Liver (tissue), 7 donors: ENCODE measurements at regions not wholly inside any gene's neighbourhood (a gene's known extent, or its start where the extent isn't known, plus 50 kb on each side); places are given as distances from the start of the nearest gene placed in this dataset.

ENCODE experiments used
- DNase-seq: peaks from one replicate; pipeline ENCODE4 v3.0.0-alpha.2; 2017; ENCODE audit warnings: low spot score
- H3K27ac ChIP-seq, 2 donors: one replicate each; pipeline ENCODE4 v1.7.0; 2013; ENCODE audit warnings: inconsistent platforms in 2 of 2, low read length in 2 of 2, control low read depth in 1 of 2, low read depth in 1 of 2, mild to moderate bottlenecking in 1 of 2
- H3K27me3 ChIP-seq, 4 donors: one replicate each; pipeline versions ENCODE4 v1.6.1 to v1.7.0; 2013; ENCODE audit warnings: low read length in 3 of 4, inconsistent platforms in 1 of 4, mild to moderate bottlenecking in 1 of 4, moderate library complexity in 1 of 4; ENCODE audit not compliant: control insufficient read depth in 4 of 4, insufficient read depth in 4 of 4
- H3K36me3 ChIP-seq, 4 donors: one replicate each; pipeline versions ENCODE4 v1.6.1 to v1.7.0; 2013; ENCODE audit warnings: low read length in 3 of 4, mild to moderate bottlenecking in 3 of 4, low read depth in 1 of 4, moderate library complexity in 1 of 4; ENCODE audit not compliant: control insufficient read depth in 4 of 4, insufficient read depth in 3 of 4
- H3K4me1 ChIP-seq, 4 donors: one replicate each; pipeline versions ENCODE4 v1.6.1 to v1.7.0; 2013; ENCODE audit warnings: low read length in 3 of 4, mild to moderate bottlenecking in 3 of 4, moderate library complexity in 1 of 4; ENCODE audit not compliant: control insufficient read depth in 4 of 4, insufficient read depth in 4 of 4
- H3K4me3 ChIP-seq, 3 donors: one replicate each; pipeline versions ENCODE4 v1.6.1 to v1.7.0; 2013; ENCODE audit warnings: low read length in 3 of 3, control low read depth in 1 of 3, low read depth in 1 of 3, mild to moderate bottlenecking in 1 of 3
- H3K9ac ChIP-seq, 2 donors: one replicate each; pipeline ENCODE4 v1.7.0; 2013; ENCODE audit warnings: low read length in 2 of 2, mild to moderate bottlenecking in 2 of 2, moderate library complexity in 2 of 2, control low read depth in 1 of 2, low read depth in 1 of 2
- H3K9me3 ChIP-seq, 4 donors: one replicate each; pipeline versions ENCODE4 v1.6.1 to v1.7.0; 2013; ENCODE audit warnings: low read length in 3 of 4; ENCODE audit not compliant: control insufficient read depth in 4 of 4
- FOXA1 ChIP-seq: IDR thresholded peaks from 2 replicates; pipeline ENCODE4 v1.6.1; 2016; ENCODE audit warnings: antibody characterized with exemption
- FOXA2 ChIP-seq: IDR thresholded peaks from 2 replicates; pipeline ENCODE4 v1.6.1; 2016; ENCODE audit warnings: antibody characterized with exemption
- GABPA ChIP-seq, 2 donors: IDR thresholded peaks in 1 of 2; conservative IDR thresholded peaks in 1 of 2; 2 replicates each; pipeline ENCODE4 v1.6.1; 2016; ENCODE audit warnings: antibody characterized with exemption in 2 of 2, mild to moderate bottlenecking in 1 of 2, moderate library complexity in 1 of 2
- HNF4A ChIP-seq, 2 donors: conservative IDR thresholded peaks; 2 replicates each; pipeline ENCODE4 v1.6.1; 2016; ENCODE audit warnings: antibody characterized with exemption in 2 of 2, mild to moderate bottlenecking in 2 of 2
- HNF4G ChIP-seq: IDR thresholded peaks from 2 replicates; pipeline ENCODE4 v1.6.1; 2016; ENCODE audit warnings: antibody characterized with exemption
- NR2F2 ChIP-seq: IDR thresholded peaks from 2 replicates; pipeline ENCODE4 v1.6.1; 2016; ENCODE audit warnings: antibody characterized with exemption
- REST ChIP-seq: IDR thresholded peaks from 2 replicates; pipeline ENCODE4 v1.6.1; 2016; ENCODE audit warnings: antibody characterized with exemption, mild to moderate bottlenecking
- SP1 ChIP-seq: IDR thresholded peaks from 2 replicates; pipeline ENCODE4 v1.6.1; 2018; ENCODE audit warnings: antibody characterized with exemption, mild to moderate bottlenecking
- YY1 ChIP-seq: IDR thresholded peaks from 2 replicates; pipeline ENCODE4 v1.6.1; 2016; ENCODE audit warnings: antibody characterized with exemption, mild to moderate bottlenecking
- ZBTB33 ChIP-seq: IDR thresholded peaks from 2 replicates; pipeline ENCODE4 v1.6.1; 2016; ENCODE audit warnings: antibody characterized with exemption
- WGBS: extraction: QIAGEN DNeasy Blood & Tissue Kit; methylation state at CpG from one replicate; pipeline ENCODE4 v1.1.7; 2013; 5-methylcytosine and 5-hydroxymethylcytosine counted together
- donor health status: healthy.
- donor health status: healthy.
- donor health status: healthy.
- donor health status: healthy.

- no peak overlapping the region for H3K27ac ChIP-seq
- no peaks in the 10 kb centered on the region for H3K27me3 ChIP-seq
- no peak for TF ChIP-seq SP1
- TF ChIP-seq ZBTB33: no peak
- no peak for TF ChIP-seq GABPA (IDR thresholded peaks at IDR 0.05 in 1 of 2, conservative IDR thresholded peaks at IDR 0.05 in 1 of 2)
- TF ChIP-seq HNF4G: no peak
- no peak for TF ChIP-seq YY1
- H3K4me3 ChIP-seq: no peak overlapping the region
- no peak for DNase-seq
- no peaks in the 10 kb centered on the region for H3K9me3 ChIP-seq
- H3K9ac ChIP-seq: no peak overlapping the region
- H3K4me1 ChIP-seq: no peaks in the 10 kb centered on the region
- no peaks in the 10 kb centered on the region for H3K36me3 ChIP-seq
- 29% methylated on average over 6 of the region's 6 CpGs for WGBS
Measured at GRCh38 chr20:61178551-61179071, 73.5 kb upstream of the CDH4 start.

DNA sequence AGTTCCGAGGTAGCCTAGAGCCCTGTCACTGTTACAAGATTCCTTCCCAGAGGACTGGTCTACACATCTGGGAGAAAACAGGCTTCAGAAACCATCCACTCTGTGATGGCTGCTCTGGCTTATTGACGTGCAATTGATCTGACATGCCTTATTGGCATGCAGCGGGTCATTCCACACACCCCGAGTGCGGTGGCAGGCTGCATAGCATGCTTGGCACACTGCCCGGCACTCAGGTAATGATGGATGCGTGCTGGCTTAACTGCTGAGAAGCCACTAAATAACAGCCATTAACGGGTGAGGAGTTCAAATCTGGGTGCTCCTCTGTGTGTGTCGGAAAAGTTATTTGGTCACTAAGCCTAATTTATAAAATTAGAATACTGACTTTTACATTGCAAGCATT lies 67.9 kb upstream of the CDH4 start:
- Histone ChIP-seq H3K4me1 (no peaks in the 10 kb centered on the region), H3K36me3 (no peaks in the 10 kb centered on the region), H3K4me3 (no peak overlapping the region), H3K9ac (no peak overlapping the region), H3K27me3 (peaks cover 0 to 5% (median 0%) of the 10 kb centered on the region in 4 donors), H3K27ac (no peak overlapping the region), H3K9me3 (no peaks in the 10 kb centered on the region)
- TF ChIP-seq YY1 (no peak), NR2F2 (no peak), ZBTB33 (no peak), HNF4A (conservative IDR thresholded peaks at IDR 0.05) (no peak), FOXA1 (no peak), FOXA2 (no peak)
- DNase-seq: no peak
- 73% methylated on average over 9 of the region's 9 CpGs for WGBS

DNA sequence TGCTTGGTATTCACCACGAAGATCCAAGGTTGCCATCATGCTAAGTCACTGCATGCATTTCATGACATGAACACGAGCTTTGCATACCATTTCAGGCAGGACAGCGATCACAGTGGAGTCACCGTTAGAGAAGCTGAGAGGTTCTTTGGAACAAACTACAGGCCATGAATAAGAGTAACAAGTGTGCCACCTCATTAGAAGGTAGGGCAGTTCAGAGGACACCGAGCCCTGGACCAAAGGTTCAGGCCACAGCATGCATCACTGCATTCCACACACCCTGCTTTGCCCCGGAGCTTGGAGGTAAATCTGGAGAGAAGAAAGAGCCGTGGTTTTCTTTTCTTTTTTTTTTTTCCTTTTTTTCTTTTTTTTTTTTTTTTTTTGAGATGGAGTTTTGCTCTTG lies 66.9 kb upstream of the CDH4 start:
- H3K27ac ChIP-seq: no peak overlapping the region
- H3K4me1 ChIP-seq: no peaks in the 10 kb centered on the region
- peaks cover 0 to 5% (median 0%) of the 10 kb centered on the region in 4 donors for H3K27me3 ChIP-seq
- no peaks in the 10 kb centered on the region for H3K36me3 ChIP-seq
- no peak overlapping the region for H3K9ac ChIP-seq
- no peak overlapping the region for H3K4me3 ChIP-seq
- no peaks in the 10 kb centered on the region for H3K9me3 ChIP-seq
- no peak for DNase-seq
- TF ChIP-seq HNF4A (conservative IDR thresholded peaks at IDR 0.05): no peak
- TF ChIP-seq YY1: no peak
- TF ChIP-seq REST: no peak
- WGBS: 80% methylated on average over 7 of the region's 7 CpGs
